ENCODE measurements at regions not wholly inside any gene's neighbourhood (a gene's known extent, or its start where the extent isn't known, plus 50 kb on each side); places are given as distances from the start of the nearest gene placed in this dataset.

DNA sequence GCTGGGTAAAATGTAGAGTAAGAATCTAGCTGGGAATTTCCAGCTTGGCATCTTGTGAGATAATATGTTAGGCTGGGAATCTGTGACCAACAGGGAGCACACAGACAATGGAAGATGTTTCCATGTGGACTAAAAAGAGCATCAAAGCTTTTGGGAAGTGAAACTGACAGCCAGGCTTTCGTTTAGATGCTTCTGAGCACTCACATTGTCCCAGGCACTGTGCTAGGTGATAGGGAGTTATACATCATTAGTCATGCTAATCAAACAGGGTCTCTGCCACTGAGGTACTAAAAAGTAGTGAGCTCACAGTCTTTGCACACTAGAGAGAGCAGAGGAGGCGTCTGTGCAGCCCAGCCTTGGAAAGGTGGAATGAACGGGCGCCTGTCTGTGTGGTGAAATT, 101.9 kb upstream of the SCOC start:
- H3K4me3 ChIP-seq (ENCODE audit: low read depth in 1 of 2, low read length in 2 of 2) = no peak overlapping the region
- H3K27ac ChIP-seq (ENCODE audit: low read length) = no peak overlapping the region
- no peaks in the 10 kb centered on the region for H3K27me3 ChIP-seq (ENCODE audit: low read depth, low read length)
- H3K4me1 ChIP-seq (ENCODE audit: control insufficient read depth in 1 of 2, insufficient read depth in 2 of 2, low read length in 2 of 2) = peaks cover 0 to 9% of the 10 kb centered on the region in 2 donors
- H3K36me3 ChIP-seq (ENCODE audit: control insufficient read depth in 1 of 2, insufficient read depth in 2 of 2, low read length in 2 of 2) = no peaks in the 10 kb centered on the region
- no peaks in the 10 kb centered on the region for H3K9me3 ChIP-seq (ENCODE audit: control insufficient read depth in 1 of 2, low read length in 2 of 2)

DNA sequence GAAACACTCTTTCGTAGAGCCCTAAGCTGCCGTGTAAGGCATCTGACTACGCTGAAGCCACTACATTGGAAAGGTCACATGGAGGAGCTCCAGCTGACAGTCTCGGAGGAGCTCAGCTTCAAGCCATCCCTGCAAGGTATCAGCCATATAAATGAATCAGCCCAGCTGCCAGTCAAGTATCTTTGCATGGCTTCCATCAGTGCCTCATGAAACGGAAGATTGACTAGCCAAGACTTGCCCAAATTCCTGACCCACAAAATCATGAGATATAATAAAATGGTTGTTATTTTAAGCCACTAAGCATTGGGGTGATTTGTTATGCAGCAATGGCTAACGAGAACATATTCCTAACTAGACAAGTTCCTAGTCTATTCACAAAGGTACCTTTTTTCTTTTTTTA, 104.1 kb upstream of the SCOC start:
- Histone ChIP-seq H3K9me3 (ENCODE audit: control insufficient read depth in 1 of 2, low read length in 2 of 2) (no peaks in the 10 kb centered on the region), H3K27ac (ENCODE audit: low read length) (no peak overlapping the region), H3K27me3 (ENCODE audit: low read depth, low read length) (no peaks in the 10 kb centered on the region), H3K4me3 (ENCODE audit: low read depth in 1 of 2, low read length in 2 of 2) (no peak overlapping the region), H3K4me1 (ENCODE audit: control insufficient read depth in 1 of 2, insufficient read depth in 2 of 2, low read length in 2 of 2) (peaks cover 0 to 9% of the 10 kb centered on the region in 2 donors), H3K36me3 (ENCODE audit: control insufficient read depth in 1 of 2, insufficient read depth in 2 of 2, low read length in 2 of 2) (no peaks in the 10 kb centered on the region)

DNA sequence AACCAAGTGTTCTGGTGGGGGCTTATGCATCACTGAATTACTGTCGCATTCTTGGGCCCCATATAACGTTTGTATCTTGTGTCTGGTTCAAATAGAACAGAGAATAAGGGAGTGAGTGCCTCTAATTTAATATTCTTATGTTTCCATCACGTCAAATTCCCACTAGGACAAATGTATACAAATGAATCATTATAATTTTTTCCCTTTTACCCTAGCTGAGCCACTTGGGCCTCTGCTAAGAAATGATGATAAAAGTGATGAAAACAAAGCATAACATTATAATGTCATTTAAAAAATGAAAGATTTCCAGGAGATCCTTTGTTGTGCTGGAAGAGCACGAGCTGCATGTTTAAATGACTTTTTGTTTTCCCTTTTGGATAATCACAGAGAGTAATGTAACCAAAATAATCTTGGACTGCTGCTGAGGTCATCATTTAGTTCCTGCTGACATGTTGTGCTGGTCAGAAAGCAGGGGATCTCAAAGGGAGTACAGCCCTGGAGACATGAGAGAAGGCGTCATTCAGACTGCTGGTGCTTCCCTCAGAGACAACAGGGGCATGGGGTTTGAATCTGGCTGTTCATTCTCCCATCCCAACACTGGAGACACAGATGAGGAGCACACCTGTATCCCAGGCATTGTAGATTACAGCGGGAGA, 105.1 kb upstream of the SCOC start:
- H3K27me3 ChIP-seq (ENCODE audit: low read depth, low read length) = no peaks in the 10 kb centered on the region
- no peak overlapping the region for H3K4me3 ChIP-seq (ENCODE audit: low read depth in 1 of 2, low read length in 2 of 2)
- no peaks in the 10 kb centered on the region for H3K9me3 ChIP-seq (ENCODE audit: control insufficient read depth in 1 of 2, low read length in 2 of 2)
- H3K4me1 ChIP-seq (ENCODE audit: control insufficient read depth in 1 of 2, insufficient read depth in 2 of 2, low read length in 2 of 2) = peaks cover 0 to 9% of the 10 kb centered on the region in 2 donors
- H3K27ac ChIP-seq (ENCODE audit: low read length) = no peak overlapping the region
- H3K36me3 ChIP-seq (ENCODE audit: control insufficient read depth in 1 of 2, insufficient read depth in 2 of 2, low read length in 2 of 2) = no peaks in the 10 kb centered on the region

GRCh38 chr4:140267576-140267975, 105.9 kb upstream of the SCOC start:
- H3K27ac ChIP-seq (ENCODE audit: low read length) = no peak overlapping the region

DNA sequence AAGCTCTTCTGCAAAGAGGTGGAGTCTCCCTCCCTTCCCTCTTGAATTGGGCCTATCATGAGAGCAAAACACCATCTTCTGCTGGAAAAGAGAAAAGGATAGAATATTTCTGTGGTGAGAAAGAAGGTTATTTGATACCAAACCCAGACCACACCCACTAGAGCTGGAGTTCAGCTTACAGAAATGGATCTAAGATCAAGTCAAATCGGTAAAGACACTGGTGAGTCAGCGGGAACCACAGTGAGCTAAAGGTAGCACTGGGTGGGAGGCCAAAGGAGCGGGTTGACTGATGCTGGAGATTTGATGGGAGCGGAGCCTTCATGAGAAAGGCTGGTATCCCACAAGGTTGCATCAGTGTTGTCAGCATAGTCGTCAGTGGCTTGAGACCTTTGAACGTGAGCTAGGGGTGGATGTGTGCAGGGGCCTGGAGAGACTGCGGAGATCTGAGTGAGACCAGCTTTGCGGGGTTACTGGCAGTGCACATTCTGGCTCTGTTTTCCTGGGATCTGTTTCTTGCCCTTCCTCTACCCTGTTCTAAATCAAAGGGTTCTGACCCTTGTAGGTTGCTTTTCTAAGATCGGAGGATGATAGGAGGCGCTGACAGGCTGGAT, 106.4 kb upstream of the SCOC start:
- Histone ChIP-seq H3K4me3 (ENCODE audit: low read depth in 1 of 2, low read length in 2 of 2) (no peak overlapping the region), H3K27me3 (ENCODE audit: low read depth, low read length) (no peaks in the 10 kb centered on the region), H3K4me1 (ENCODE audit: control insufficient read depth in 1 of 2, insufficient read depth in 2 of 2, low read length in 2 of 2) (peaks cover 0 to 9% of the 10 kb centered on the region in 2 donors), H3K9me3 (ENCODE audit: control insufficient read depth in 1 of 2, low read length in 2 of 2) (no peaks in the 10 kb centered on the region), H3K27ac (ENCODE audit: low read length) (no peak overlapping the region), H3K36me3 (ENCODE audit: control insufficient read depth in 1 of 2, insufficient read depth in 2 of 2, low read length in 2 of 2) (no peaks in the 10 kb centered on the region)

More at GRCh38 chr4:140267576-140267975, 105.9 kb upstream of the SCOC start:
- Histone ChIP-seq H3K9me3 (ENCODE audit: control insufficient read depth in 1 of 2, low read length in 2 of 2) (no peaks in the 10 kb centered on the region), H3K27me3 (ENCODE audit: low read depth, low read length) (no peaks in the 10 kb centered on the region), H3K4me1 (ENCODE audit: control insufficient read depth in 1 of 2, insufficient read depth in 2 of 2, low read length in 2 of 2) (peaks cover 0 to 9% of the 10 kb centered on the region in 2 donors), H3K36me3 (ENCODE audit: control insufficient read depth in 1 of 2, insufficient read depth in 2 of 2, low read length in 2 of 2) (no peaks in the 10 kb centered on the region), H3K4me3 (ENCODE audit: low read depth in 1 of 2, low read length in 2 of 2) (no peak overlapping the region)

- no peaks in the 10 kb centered on the region for H3K27me3 ChIP-seq (ENCODE audit: low read depth, low read length)
- H3K36me3 ChIP-seq (ENCODE audit: control insufficient read depth in 1 of 2, insufficient read depth in 2 of 2, low read length in 2 of 2) = no peaks in the 10 kb centered on the region
- H3K4me1 ChIP-seq (ENCODE audit: control insufficient read depth in 1 of 2, insufficient read depth in 2 of 2, low read length in 2 of 2) = no peaks in the 10 kb centered on the region
- H3K27ac ChIP-seq (ENCODE audit: low read length) = no peak overlapping the region
- no peak overlapping the region for H3K4me3 ChIP-seq (ENCODE audit: low read depth in 1 of 2, low read length in 2 of 2)
- H3K9me3 ChIP-seq (ENCODE audit: control insufficient read depth in 1 of 2, low read length in 2 of 2) = no peaks in the 10 kb centered on the region
These were observed 106.2 kb upstream of the MAML3 start for GRCh38 chr4:140260227-140260626.

DNA sequence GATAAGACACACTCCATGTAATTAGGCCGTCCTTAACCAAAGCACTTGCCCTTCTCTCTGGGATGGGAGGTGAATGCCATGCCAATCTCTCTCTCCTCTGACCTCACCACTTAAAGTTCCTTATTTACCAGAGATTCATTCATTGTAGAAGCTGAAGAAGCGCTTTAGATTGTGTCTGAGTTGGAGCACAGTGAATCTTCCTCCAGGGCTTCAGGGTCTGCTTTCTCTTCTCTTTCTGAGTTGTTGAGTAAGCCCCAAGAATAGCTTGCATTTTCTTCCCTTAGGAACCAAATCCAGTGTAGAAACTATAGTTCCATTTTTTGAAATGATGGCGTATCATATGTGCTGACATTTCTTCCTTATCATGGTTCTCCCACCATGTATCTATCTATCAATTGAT, 104.5 kb upstream of the MAML3 start:
- Histone ChIP-seq H3K27ac (ENCODE audit: low read length) (no peak overlapping the region), H3K4me1 (ENCODE audit: control insufficient read depth in 1 of 2, insufficient read depth in 2 of 2, low read length in 2 of 2) (no peaks in the 10 kb centered on the region), H3K27me3 (ENCODE audit: low read depth, low read length) (no peaks in the 10 kb centered on the region), H3K36me3 (ENCODE audit: control insufficient read depth in 1 of 2, insufficient read depth in 2 of 2, low read length in 2 of 2) (no peaks in the 10 kb centered on the region), H3K4me3 (ENCODE audit: low read depth in 1 of 2, low read length in 2 of 2) (no peak overlapping the region), H3K9me3 (ENCODE audit: control insufficient read depth in 1 of 2, low read length in 2 of 2) (no peaks in the 10 kb centered on the region)

GRCh38 chr4:140257461-140258305, 103.7 kb upstream of the MAML3 start:
- Histone ChIP-seq H3K36me3 (ENCODE audit: control insufficient read depth in 1 of 2, insufficient read depth in 2 of 2, low read length in 2 of 2) (no peaks in the 10 kb centered on the region), H3K4me1 (ENCODE audit: control insufficient read depth in 1 of 2, insufficient read depth in 2 of 2, low read length in 2 of 2) (no peaks in the 10 kb centered on the region), H3K27me3 (ENCODE audit: low read depth, low read length) (no peaks in the 10 kb centered on the region), H3K9me3 (ENCODE audit: control insufficient read depth in 1 of 2, low read length in 2 of 2) (no peaks in the 10 kb centered on the region), H3K4me3 (ENCODE audit: low read depth in 1 of 2, low read length in 2 of 2) (no peak overlapping the region), H3K27ac (ENCODE audit: low read length) (peak overlapping the region; percentile 32)

GRCh38 chr4:140256941-140257340, 103.0 kb upstream of the MAML3 start:
- peak overlapping the region; percentile 32 for H3K27ac ChIP-seq (ENCODE audit: low read length)
- no peaks in the 10 kb centered on the region for H3K27me3 ChIP-seq (ENCODE audit: low read depth, low read length)
- no peak overlapping the region for H3K4me3 ChIP-seq (ENCODE audit: low read depth in 1 of 2, low read length in 2 of 2)
- H3K4me1 ChIP-seq (ENCODE audit: control insufficient read depth in 1 of 2, insufficient read depth in 2 of 2, low read length in 2 of 2) = peaks cover 0 to 5% of the 10 kb centered on the region in 2 donors
- no peaks in the 10 kb centered on the region for H3K9me3 ChIP-seq (ENCODE audit: control insufficient read depth in 1 of 2, low read length in 2 of 2)
- H3K36me3 ChIP-seq (ENCODE audit: control insufficient read depth in 1 of 2, insufficient read depth in 2 of 2, low read length in 2 of 2) = no peaks in the 10 kb centered on the region

- Histone ChIP-seq H3K36me3 (ENCODE audit: control insufficient read depth in 1 of 2, insufficient read depth in 2 of 2, low read length in 2 of 2) (no peaks in the 10 kb centered on the region), H3K9me3 (ENCODE audit: control insufficient read depth in 1 of 2, low read length in 2 of 2) (no peaks in the 10 kb centered on the region), H3K27ac (ENCODE audit: low read length) (peak overlapping the region; percentile 32), H3K4me3 (ENCODE audit: low read depth in 1 of 2, low read length in 2 of 2) (no peak overlapping the region), H3K4me1 (ENCODE audit: control insufficient read depth in 1 of 2, insufficient read depth in 2 of 2, low read length in 2 of 2) (peaks cover 0 to 7% of the 10 kb centered on the region in 2 donors), H3K27me3 (ENCODE audit: low read depth, low read length) (no peaks in the 10 kb centered on the region)
These were observed 102.4 kb upstream of the MAML3 start for GRCh38 chr4:140256335-140256734.

DNA sequence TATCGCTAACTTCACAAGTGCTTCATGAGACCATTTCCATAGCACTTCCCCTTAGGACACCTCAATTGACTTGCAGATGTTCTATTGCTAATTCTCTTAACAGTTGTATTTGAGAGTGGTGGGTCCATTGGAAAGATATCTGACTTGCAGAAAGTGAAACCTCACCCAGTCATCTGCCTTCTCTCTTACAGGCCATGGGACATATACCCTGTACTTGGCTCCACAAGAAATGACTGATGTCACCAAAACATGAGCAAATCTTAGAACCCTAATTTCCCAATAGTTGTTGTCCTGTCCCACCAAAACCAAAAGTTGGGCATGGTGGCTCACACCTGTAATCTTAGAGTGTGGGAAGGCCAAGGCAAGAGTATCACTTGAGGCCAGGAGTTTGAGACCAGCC, 101.9 kb upstream of the MAML3 start:
- Histone ChIP-seq H3K27ac (ENCODE audit: low read length) (no peak overlapping the region), H3K4me3 (ENCODE audit: low read depth in 1 of 2, low read length in 2 of 2) (no peak overlapping the region), H3K36me3 (ENCODE audit: control insufficient read depth in 1 of 2, insufficient read depth in 2 of 2, low read length in 2 of 2) (no peaks in the 10 kb centered on the region), H3K9me3 (ENCODE audit: control insufficient read depth in 1 of 2, low read length in 2 of 2) (no peaks in the 10 kb centered on the region), H3K27me3 (ENCODE audit: low read depth, low read length) (no peaks in the 10 kb centered on the region), H3K4me1 (ENCODE audit: control insufficient read depth in 1 of 2, insufficient read depth in 2 of 2, low read length in 2 of 2) (peaks cover 0 to 7% of the 10 kb centered on the region in 2 donors)

Measured in muscle layer of duodenum (tissue), 2 donors.